Ovary (tissue), 3 donors: ENCODE measurements at regions not wholly inside any gene's neighbourhood (a gene's known extent, or its start where the extent isn't known, plus 50 kb on each side); places are given as distances from the start of the nearest gene placed in this dataset.

ENCODE experiments used
- POLR2A ChIP-seq: fragments of 450-650 bp; IDR thresholded peaks from one replicate; pipeline ENCODE4 v1.6.1; 2017; ENCODE audit warnings: antibody characterized with exemption, mild to moderate bottlenecking, moderate library complexity
- TF ChIP-seq, protein P1 (sequence below), 3 donors: fragments of 450-650 bp in 2 of 3; fragments of 200-600 bp in 1 of 3; IDR thresholded peaks; one replicate each; pipeline versions ENCODE4 v1.5.1 to v1.8.0; 2016 to 2022; ENCODE audit warnings: antibody characterized with exemption in 3 of 3, mild to moderate bottlenecking in 1 of 3
- donor health status: DM: no; HTN: no; CAD: no.

DNA sequence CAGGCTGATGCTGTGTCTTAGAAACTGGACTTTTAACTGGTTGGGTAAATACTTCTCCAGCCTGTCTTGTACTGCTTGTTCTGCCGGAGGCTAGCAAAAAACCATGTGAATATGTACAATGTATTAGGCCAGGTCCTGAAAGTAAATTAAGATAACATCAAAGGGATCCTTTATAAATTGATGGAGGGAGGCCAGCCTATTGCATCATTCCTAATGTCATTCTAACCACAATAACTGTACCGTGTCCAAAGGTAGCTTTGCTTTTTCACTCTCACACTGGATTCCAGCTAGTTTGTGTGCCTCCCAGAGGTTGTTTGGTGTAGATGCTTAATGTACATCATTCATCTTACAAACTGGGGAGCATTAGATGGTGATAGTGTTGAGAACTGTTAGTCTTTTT is 91.2 kb upstream of the SEM1 start:
- TF ChIP-seq, protein P1, sequence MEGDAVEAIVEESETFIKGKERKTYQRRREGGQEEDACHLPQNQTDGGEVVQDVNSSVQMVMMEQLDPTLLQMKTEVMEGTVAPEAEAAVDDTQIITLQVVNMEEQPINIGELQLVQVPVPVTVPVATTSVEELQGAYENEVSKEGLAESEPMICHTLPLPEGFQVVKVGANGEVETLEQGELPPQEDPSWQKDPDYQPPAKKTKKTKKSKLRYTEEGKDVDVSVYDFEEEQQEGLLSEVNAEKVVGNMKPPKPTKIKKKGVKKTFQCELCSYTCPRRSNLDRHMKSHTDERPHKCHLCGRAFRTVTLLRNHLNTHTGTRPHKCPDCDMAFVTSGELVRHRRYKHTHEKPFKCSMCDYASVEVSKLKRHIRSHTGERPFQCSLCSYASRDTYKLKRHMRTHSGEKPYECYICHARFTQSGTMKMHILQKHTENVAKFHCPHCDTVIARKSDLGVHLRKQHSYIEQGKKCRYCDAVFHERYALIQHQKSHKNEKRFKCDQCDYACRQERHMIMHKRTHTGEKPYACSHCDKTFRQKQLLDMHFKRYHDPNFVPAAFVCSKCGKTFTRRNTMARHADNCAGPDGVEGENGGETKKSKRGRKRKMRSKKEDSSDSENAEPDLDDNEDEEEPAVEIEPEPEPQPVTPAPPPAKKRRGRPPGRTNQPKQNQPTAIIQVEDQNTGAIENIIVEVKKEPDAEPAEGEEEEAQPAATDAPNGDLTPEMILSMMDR (IDR thresholded peaks at IDR 0.05): no peak
- no peak for TF ChIP-seq POLR2A
